Osteocyte (in vitro differentiated cells): ENCODE measurements at regions not wholly inside any gene's neighbourhood (a gene's known extent, or its start where the extent isn't known, plus 50 kb on each side); places are given as distances from the start of the nearest gene placed in this dataset.

Source experiments
- DNase-seq: peaks from one replicate; pipeline ENCODE4 v3.0.0; 2021; ENCODE audit warnings: mixed read lengths; ENCODE audit not compliant: unreplicated experiment; ENCODE audit errors: extremely low spot score
- H3K27ac Mint-ChIP-seq: one replicate; pipeline ENCODE4 v1.8.0; 2021; ENCODE audit warnings: mild to moderate bottlenecking, mixed read lengths; ENCODE audit not compliant: unreplicated experiment
- H3K27me3 Mint-ChIP-seq: one replicate; pipeline ENCODE4 v1.8.0; 2021; ENCODE audit warnings: mixed read lengths; ENCODE audit not compliant: unreplicated experiment
- H3K36me3 Mint-ChIP-seq: one replicate; pipeline ENCODE4 v1.8.0; 2021; ENCODE audit warnings: mixed read lengths; ENCODE audit not compliant: unreplicated experiment
- H3K4me1 Mint-ChIP-seq: one replicate; pipeline ENCODE4 v1.8.0; 2021; ENCODE audit warnings: mixed read lengths; ENCODE audit not compliant: unreplicated experiment
- H3K4me3 Mint-ChIP-seq: one replicate; pipeline ENCODE4 v1.8.0; 2021; ENCODE audit warnings: mild to moderate bottlenecking, moderate library complexity, mixed read lengths; ENCODE audit not compliant: unreplicated experiment
- H3K9me3 Mint-ChIP-seq: one replicate; pipeline ENCODE4 v1.8.0; 2021; ENCODE audit warnings: mixed read lengths; ENCODE audit not compliant: unreplicated experiment
- TF ChIP-seq, protein P1 (sequence below): fragments of 200-600 bp; sonication (generic); IDR thresholded peaks from 2 replicates; pipeline ENCODE4 v1.5.0; 2021; ENCODE audit warnings: antibody characterized with exemption, mild to moderate bottlenecking, moderate library complexity

DNA sequence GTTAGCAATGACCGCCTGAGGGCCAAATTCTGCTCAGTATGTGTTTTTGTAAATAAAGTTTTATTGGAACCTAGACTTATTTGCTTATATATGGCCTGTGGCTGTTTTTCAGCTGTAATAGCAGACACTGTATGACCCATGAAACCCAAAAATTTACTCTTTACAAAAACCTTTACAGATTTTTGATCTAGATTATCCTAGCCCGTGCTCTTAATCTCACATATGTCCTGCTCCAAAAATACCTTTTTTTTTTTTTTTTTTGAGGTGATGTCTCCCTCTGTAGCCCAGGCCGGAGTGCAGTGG, 148.0 kb upstream of the ZNF217 start:
- DNase-seq: no peak
- Mint-ChIP-seq H3K27ac (peak overlapping the region; percentile 97), H3K4me3 (no peak overlapping the region), H3K36me3 (no peaks in the 10 kb centered on the region), H3K9me3 (no peaks in the 10 kb centered on the region), H3K27me3 (no peaks in the 10 kb centered on the region), H3K4me1 (peaks cover 47% of the 10 kb centered on the region)
- TF ChIP-seq, protein P1, sequence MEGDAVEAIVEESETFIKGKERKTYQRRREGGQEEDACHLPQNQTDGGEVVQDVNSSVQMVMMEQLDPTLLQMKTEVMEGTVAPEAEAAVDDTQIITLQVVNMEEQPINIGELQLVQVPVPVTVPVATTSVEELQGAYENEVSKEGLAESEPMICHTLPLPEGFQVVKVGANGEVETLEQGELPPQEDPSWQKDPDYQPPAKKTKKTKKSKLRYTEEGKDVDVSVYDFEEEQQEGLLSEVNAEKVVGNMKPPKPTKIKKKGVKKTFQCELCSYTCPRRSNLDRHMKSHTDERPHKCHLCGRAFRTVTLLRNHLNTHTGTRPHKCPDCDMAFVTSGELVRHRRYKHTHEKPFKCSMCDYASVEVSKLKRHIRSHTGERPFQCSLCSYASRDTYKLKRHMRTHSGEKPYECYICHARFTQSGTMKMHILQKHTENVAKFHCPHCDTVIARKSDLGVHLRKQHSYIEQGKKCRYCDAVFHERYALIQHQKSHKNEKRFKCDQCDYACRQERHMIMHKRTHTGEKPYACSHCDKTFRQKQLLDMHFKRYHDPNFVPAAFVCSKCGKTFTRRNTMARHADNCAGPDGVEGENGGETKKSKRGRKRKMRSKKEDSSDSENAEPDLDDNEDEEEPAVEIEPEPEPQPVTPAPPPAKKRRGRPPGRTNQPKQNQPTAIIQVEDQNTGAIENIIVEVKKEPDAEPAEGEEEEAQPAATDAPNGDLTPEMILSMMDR: no peak

DNA sequence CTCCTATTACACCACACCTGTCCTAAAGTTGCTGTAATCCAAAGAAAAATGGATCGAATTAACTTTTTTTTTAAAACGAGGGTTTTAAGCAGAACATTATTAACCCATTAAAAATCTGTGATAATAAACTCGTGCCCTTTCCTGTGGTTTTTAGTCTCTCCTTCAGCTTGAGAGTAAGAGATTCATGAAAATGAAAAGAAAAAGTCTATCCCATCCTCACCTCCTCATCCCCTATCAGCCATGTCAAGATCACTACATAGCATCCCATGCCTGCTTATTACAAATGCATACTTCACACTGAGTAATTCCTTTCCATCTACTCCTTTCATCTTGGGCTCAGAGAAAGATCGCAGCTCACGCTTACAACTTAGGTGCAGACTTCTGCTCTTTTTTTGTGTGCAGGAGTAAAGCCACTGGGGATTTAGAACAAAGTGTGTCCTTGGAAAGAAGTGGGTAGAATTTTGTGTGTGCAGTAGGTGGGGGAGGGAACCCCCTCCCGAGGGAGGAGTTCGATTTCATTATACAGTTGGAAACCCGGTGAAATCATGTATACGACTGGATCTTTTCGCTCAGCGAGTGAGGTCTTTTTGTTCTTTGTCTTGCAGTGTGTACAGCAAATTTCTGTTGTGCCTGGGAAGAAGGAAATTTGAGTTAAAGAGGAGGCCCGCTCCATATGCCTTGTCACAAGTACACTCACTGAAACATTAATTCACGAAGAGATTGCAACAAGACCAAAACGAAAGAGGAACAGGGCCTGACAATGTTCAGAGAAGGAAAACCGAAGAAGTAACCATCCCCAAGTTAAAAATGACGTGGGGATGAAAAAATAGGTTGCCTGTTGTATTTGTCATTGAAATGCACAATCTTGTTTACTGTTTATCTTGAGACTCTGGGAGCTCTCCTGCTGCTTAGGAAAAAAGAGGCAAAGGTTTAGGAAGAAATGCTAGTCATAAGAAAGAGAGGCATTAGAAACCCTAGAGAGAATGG, 146.5 kb upstream of the ZNF217 start:
- H3K27me3 Mint-ChIP-seq: no peaks in the 10 kb centered on the region
- peaks cover 61% of the 10 kb centered on the region for H3K4me1 Mint-ChIP-seq
- TF ChIP-seq, protein P1: no peak
- H3K36me3 Mint-ChIP-seq: no peaks in the 10 kb centered on the region
- no peaks in the 10 kb centered on the region for H3K9me3 Mint-ChIP-seq
- H3K4me3 Mint-ChIP-seq: peak overlapping the region; percentile 66
- no peak for DNase-seq
- peak overlapping the region; percentile 97 for H3K27ac Mint-ChIP-seq

- no peaks in the 10 kb centered on the region for H3K27me3 Mint-ChIP-seq
- DNase-seq: no peak
- H3K36me3 Mint-ChIP-seq: no peaks in the 10 kb centered on the region
- TF ChIP-seq, protein P1: no peak
- H3K9me3 Mint-ChIP-seq: no peaks in the 10 kb centered on the region
- H3K4me1 Mint-ChIP-seq: peaks cover 70% of the 10 kb centered on the region
- peak overlapping the region; percentile 66 for H3K4me3 Mint-ChIP-seq
- H3K27ac Mint-ChIP-seq: peak overlapping the region; percentile 97
Observed at GRCh38 chr20:53738945-53739798, 145.5 kb upstream of the ZNF217 start.

- H3K27ac Mint-ChIP-seq: peak overlapping the region; percentile 97
- no peaks in the 10 kb centered on the region for H3K9me3 Mint-ChIP-seq
- TF ChIP-seq, protein P1: no peak
- H3K36me3 Mint-ChIP-seq: no peaks in the 10 kb centered on the region
- H3K4me1 Mint-ChIP-seq: peaks cover 75% of the 10 kb centered on the region
- peak overlapping the region; percentile 66 for H3K4me3 Mint-ChIP-seq
- H3K27me3 Mint-ChIP-seq: no peaks in the 10 kb centered on the region
- no peak for DNase-seq
Observed at GRCh38 chr20:53738039-53738944, 144.7 kb upstream of the ZNF217 start.
